ENCODE measurements at regions not wholly inside any gene's neighbourhood (a gene's known extent, or its start where the extent isn't known, plus 50 kb on each side); places are given as distances from the start of the nearest gene placed in this dataset.

DNA sequence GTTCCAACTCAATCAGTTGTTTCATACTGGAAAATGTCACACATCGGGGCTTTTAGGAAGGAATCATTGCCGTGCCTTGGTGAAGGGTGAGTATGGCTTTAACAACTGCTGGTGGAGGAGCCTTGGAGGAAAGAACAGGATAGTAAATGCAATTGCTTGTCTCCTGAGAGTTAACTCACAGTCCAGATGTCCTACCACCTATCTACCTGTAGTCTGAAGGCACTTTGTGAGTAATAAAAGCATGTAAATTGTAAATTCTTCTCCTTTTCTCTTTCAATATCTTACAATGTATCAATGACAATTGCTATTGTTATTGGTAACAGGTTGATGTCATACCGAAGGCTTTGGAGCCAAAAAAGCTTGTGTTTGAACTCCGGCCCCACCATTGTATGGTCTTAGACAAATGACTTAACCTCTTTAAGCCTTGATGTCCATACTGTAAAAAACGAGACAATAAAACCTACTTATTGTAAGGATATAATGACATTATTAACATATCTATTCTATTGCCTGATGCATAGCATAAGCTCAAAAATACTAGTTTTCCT, 397.4 kb downstream of the ADAMTS20 start:
- no peak for DNase-seq (ENCODE audit: low read depth, low spot score)
- Histone ChIP-seq H3K4me2 (ENCODE audit: low read length) (no peak overlapping the region), H3K9ac (ENCODE audit: low read length) (no peak overlapping the region), H3K4me3 (replicated peaks in 1 of 2; ENCODE audit: low read depth in 1 of 2, low read length in 2 of 2) (no peak overlapping the region), H3K27ac (ENCODE audit: low read depth, low read length) (no peak overlapping the region), H3K4me1 (ENCODE audit: control insufficient read depth in 1 of 2, insufficient read depth in 2 of 2, low read length in 2 of 2) (no peaks in the 10 kb centered on the region), H3K79me2 (ENCODE audit: insufficient read depth, low read length) (no peaks in the 10 kb centered on the region), H2AFZ (ENCODE audit: low read depth, low read length, poor library complexity, severe bottlenecking) (no peak overlapping the region), H4K20me1 (ENCODE audit: insufficient read depth) (no peaks in the 10 kb centered on the region), H3K9me2 (ENCODE audit: insufficient read depth) (no peaks in the 10 kb centered on the region), H3K27me3 (ENCODE audit: insufficient read depth, low read length) (no peaks in the 10 kb centered on the region), H3K36me3 (ENCODE audit: control insufficient read depth in 1 of 2, insufficient read depth in 2 of 2, low read length in 2 of 2) (no peaks in the 10 kb centered on the region), H3K9me3 (ENCODE audit: control insufficient read depth in 1 of 2, insufficient read depth in 1 of 2, low read depth in 1 of 2, low read length in 2 of 2) (no peaks in the 10 kb centered on the region)
- ATAC-seq = no peak
- TF ChIP-seq, protein P1, sequence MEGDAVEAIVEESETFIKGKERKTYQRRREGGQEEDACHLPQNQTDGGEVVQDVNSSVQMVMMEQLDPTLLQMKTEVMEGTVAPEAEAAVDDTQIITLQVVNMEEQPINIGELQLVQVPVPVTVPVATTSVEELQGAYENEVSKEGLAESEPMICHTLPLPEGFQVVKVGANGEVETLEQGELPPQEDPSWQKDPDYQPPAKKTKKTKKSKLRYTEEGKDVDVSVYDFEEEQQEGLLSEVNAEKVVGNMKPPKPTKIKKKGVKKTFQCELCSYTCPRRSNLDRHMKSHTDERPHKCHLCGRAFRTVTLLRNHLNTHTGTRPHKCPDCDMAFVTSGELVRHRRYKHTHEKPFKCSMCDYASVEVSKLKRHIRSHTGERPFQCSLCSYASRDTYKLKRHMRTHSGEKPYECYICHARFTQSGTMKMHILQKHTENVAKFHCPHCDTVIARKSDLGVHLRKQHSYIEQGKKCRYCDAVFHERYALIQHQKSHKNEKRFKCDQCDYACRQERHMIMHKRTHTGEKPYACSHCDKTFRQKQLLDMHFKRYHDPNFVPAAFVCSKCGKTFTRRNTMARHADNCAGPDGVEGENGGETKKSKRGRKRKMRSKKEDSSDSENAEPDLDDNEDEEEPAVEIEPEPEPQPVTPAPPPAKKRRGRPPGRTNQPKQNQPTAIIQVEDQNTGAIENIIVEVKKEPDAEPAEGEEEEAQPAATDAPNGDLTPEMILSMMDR (IDR thresholded peaks at IDR 0.05 in 2 of 3, conservative IDR thresholded peaks at IDR 0.05 in 1 of 3; ENCODE audit: borderline replicate concordance in 1 of 3, insufficient read depth in 1 of 3, low read depth in 2 of 3, low read length in 2 of 3) = no peak
- no peak for TF ChIP-seq EZH2phosphoT487 (IDR thresholded peaks at IDR 0.05; ENCODE audit: borderline replicate concordance)
- TF ChIP-seq EGR1 (IDR thresholded peaks at IDR 0.05; ENCODE audit: low read depth) = no peak
- TF ChIP-seq, protein P2, sequence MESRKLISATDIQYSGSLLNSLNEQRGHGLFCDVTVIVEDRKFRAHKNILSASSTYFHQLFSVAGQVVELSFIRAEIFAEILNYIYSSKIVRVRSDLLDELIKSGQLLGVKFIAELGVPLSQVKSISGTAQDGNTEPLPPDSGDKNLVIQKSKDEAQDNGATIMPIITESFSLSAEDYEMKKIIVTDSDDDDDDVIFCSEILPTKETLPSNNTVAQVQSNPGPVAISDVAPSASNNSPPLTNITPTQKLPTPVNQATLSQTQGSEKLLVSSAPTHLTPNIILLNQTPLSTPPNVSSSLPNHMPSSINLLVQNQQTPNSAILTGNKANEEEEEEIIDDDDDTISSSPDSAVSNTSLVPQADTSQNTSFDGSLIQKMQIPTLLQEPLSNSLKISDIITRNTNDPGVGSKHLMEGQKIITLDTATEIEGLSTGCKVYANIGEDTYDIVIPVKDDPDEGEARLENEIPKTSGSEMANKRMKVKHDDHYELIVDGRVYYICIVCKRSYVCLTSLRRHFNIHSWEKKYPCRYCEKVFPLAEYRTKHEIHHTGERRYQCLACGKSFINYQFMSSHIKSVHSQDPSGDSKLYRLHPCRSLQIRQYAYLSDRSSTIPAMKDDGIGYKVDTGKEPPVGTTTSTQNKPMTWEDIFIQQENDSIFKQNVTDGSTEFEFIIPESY (IDR thresholded peaks at IDR 0.05; ENCODE audit: extremely low read depth, insufficient replicate concordance, low read length) = no peak
- ChIA-PET RAD21 (ENCODE audit: low non-redundant PET in 1 of 2, low total read pairs in 2 of 2, uncharacterized antibody in 2 of 2, unreplicated experiment in 2 of 2) (no interaction called here), POLR2A (no interaction called here), CTCF (no interaction called here)
- intact Hi-C loops (cut with micrococcal nuclease) = no loop called here
- BruUV-seq (replicated peaks) = no TSS peak
